Ishikawa (cell line): ENCODE measurements at regions not wholly inside any gene's neighbourhood (a gene's known extent, or its start where the extent isn't known, plus 50 kb on each side); places are given as distances from the start of the nearest gene placed in this dataset.

Experiments
- CEBPB ChIP-seq: IDR thresholded peaks from 2 replicates; pipeline ENCODE4 v1.6.1; 2012
- CREB1 ChIP-seq: IDR thresholded peaks from 2 replicates; pipeline ENCODE4 v1.6.1; 2012; ENCODE audit warnings: low read depth
- EGR1 ChIP-seq: IDR thresholded peaks from 2 replicates; pipeline ENCODE4 v1.6.1; 2012
- EP300 ChIP-seq: IDR thresholded peaks from 2 replicates; pipeline ENCODE4 v1.6.1; 2012; ENCODE audit warnings: borderline replicate concordance
- FOXM1 ChIP-seq: IDR thresholded peaks from 2 replicates; pipeline ENCODE4 v1.6.1; 2012; ENCODE audit warnings: low read depth, borderline replicate concordance
- NFIC ChIP-seq: IDR thresholded peaks from 2 replicates; pipeline ENCODE4 v1.6.1; 2012
- RAD21 ChIP-seq: IDR thresholded peaks from 2 replicates; pipeline ENCODE4 v1.6.1; 2012; ENCODE audit warnings: low read depth
- TAF1 ChIP-seq: IDR thresholded peaks from 2 replicates; pipeline ENCODE4 v1.6.1; 2012; ENCODE audit warnings: low read depth, mild to moderate bottlenecking
- TCF12 ChIP-seq: IDR thresholded peaks from 2 replicates; pipeline ENCODE4 v1.6.1; 2012; ENCODE audit warnings: low read depth
- TEAD4 ChIP-seq: IDR thresholded peaks from 2 replicates; pipeline ENCODE4 v1.6.1; 2012
- YY1 ChIP-seq: IDR thresholded peaks from 2 replicates; pipeline ENCODE4 v1.6.1; 2012; ENCODE audit warnings: low read depth
- ZBTB7A ChIP-seq: IDR thresholded peaks from 2 replicates; pipeline ENCODE4 v1.6.1; 2012; ENCODE audit warnings: low read depth
- TF ChIP-seq, protein P1 (sequence below): IDR thresholded peaks from 2 replicates; pipeline ENCODE4 v1.6.1; 2012
- TF ChIP-seq, protein P2 (sequence below): IDR thresholded peaks from 2 replicates; pipeline ENCODE4 v1.6.1; 2012
- TF ChIP-seq, protein P3 (sequence below): IDR thresholded peaks from 2 replicates; pipeline ENCODE4 v1.6.1; 2012; ENCODE audit warnings: low read depth, mild to moderate bottlenecking

- TF ChIP-seq TCF12: no peak
These were observed 57.2 kb upstream of the PCSK2 start for GRCh38 chr20:17169585-17170136.

- TF ChIP-seq TCF12 (no peak), NFIC (no peak), CREB1 (no peak), RAD21 (no peak), YY1 (no peak), EP300 (no peak)
- TF ChIP-seq, protein P1, sequence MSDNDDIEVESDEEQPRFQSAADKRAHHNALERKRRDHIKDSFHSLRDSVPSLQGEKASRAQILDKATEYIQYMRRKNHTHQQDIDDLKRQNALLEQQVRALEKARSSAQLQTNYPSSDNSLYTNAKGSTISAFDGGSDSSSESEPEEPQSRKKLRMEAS: no peak
- TF ChIP-seq, protein P2, sequence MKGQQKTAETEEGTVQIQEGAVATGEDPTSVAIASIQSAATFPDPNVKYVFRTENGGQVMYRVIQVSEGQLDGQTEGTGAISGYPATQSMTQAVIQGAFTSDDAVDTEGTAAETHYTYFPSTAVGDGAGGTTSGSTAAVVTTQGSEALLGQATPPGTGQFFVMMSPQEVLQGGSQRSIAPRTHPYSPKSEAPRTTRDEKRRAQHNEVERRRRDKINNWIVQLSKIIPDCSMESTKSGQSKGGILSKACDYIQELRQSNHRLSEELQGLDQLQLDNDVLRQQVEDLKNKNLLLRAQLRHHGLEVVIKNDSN: no peak
These were observed 55.0 kb upstream of the PCSK2 start for GRCh38 chr20:17171746-17172280.

- TF ChIP-seq CEBPB (no peak), CREB1 (no peak), TAF1 (no peak), YY1 (no peak), NFIC (no peak), TEAD4 (no peak), ZBTB7A (no peak), RAD21 (no peak), FOXM1 (no peak), EP300 (no peak), TCF12 (no peak), EGR1 (no peak)
- TF ChIP-seq, protein P3, sequence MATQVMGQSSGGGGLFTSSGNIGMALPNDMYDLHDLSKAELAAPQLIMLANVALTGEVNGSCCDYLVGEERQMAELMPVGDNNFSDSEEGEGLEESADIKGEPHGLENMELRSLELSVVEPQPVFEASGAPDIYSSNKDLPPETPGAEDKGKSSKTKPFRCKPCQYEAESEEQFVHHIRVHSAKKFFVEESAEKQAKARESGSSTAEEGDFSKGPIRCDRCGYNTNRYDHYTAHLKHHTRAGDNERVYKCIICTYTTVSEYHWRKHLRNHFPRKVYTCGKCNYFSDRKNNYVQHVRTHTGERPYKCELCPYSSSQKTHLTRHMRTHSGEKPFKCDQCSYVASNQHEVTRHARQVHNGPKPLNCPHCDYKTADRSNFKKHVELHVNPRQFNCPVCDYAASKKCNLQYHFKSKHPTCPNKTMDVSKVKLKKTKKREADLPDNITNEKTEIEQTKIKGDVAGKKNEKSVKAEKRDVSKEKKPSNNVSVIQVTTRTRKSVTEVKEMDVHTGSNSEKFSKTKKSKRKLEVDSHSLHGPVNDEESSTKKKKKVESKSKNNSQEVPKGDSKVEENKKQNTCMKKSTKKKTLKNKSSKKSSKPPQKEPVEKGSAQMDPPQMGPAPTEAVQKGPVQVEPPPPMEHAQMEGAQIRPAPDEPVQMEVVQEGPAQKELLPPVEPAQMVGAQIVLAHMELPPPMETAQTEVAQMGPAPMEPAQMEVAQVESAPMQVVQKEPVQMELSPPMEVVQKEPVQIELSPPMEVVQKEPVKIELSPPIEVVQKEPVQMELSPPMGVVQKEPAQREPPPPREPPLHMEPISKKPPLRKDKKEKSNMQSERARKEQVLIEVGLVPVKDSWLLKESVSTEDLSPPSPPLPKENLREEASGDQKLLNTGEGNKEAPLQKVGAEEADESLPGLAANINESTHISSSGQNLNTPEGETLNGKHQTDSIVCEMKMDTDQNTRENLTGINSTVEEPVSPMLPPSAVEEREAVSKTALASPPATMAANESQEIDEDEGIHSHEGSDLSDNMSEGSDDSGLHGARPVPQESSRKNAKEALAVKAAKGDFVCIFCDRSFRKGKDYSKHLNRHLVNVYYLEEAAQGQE: no peak
- TF ChIP-seq, protein P2: no peak
- TF ChIP-seq, protein P1: no peak
These were observed 53.9 kb upstream of the PCSK2 start for GRCh38 chr20:17172836-17173516.
